Fibroblast of the aortic adventitia (primary cell): ENCODE measurements at regions not wholly inside any gene's neighbourhood (a gene's known extent, or its start where the extent isn't known, plus 50 kb on each side); places are given as distances from the start of the nearest gene placed in this dataset.

Source experiments
- DNase-seq: peaks from one replicate; pipeline ENCODE4 v3.0.0-alpha.2; 2010; ENCODE audit warnings: low read depth
- H3K4me3 ChIP-seq: 2 replicates; pipeline ENCODE4 v1.5.1; 2011; ENCODE audit warnings: low read depth, mild to moderate bottlenecking, control low read depth, low read length, moderate library complexity
- TF ChIP-seq, protein P1 (sequence below): IDR thresholded peaks from 2 replicates; pipeline ENCODE4 v1.5.1; 2011; ENCODE audit warnings: mild to moderate bottlenecking, low read length, control low read depth, inconsistent platforms; ENCODE audit not compliant: insufficient read depth

DNA sequence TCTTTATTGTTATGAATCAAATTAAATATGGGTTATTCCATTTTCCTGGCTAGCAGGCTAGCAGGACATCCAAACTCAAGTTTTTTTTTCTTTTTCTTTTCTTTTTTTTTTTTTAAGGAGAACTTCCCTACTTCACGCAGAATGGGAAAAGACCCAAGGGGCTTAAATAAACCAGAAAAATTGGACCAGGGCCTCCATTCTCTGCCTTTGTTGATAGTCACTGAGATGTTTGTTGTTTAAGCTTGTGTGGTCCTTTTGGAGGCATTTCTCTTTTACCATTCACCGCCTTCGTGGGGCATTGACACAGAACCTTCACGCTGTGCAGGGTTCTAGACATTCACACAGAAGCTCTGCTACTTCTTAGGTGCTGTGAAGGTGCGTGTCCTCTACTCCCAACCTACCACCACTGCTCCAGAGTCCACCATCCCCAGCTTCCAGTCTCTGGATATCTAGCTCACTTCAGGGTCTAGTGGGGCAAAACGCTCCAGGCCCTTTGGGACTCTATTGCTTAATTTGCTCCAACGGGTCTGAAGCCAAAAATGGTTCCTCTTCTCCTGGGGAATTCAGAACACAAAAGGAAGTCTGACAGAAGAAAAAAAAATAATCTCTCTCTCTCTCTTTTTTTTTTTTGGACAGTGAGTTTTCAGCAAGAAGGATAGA lies 301.3 kb downstream of the AEBP2 start:
- DNase-seq = no peak
- H3K4me3 ChIP-seq = no peak overlapping the region
- TF ChIP-seq, protein P1, sequence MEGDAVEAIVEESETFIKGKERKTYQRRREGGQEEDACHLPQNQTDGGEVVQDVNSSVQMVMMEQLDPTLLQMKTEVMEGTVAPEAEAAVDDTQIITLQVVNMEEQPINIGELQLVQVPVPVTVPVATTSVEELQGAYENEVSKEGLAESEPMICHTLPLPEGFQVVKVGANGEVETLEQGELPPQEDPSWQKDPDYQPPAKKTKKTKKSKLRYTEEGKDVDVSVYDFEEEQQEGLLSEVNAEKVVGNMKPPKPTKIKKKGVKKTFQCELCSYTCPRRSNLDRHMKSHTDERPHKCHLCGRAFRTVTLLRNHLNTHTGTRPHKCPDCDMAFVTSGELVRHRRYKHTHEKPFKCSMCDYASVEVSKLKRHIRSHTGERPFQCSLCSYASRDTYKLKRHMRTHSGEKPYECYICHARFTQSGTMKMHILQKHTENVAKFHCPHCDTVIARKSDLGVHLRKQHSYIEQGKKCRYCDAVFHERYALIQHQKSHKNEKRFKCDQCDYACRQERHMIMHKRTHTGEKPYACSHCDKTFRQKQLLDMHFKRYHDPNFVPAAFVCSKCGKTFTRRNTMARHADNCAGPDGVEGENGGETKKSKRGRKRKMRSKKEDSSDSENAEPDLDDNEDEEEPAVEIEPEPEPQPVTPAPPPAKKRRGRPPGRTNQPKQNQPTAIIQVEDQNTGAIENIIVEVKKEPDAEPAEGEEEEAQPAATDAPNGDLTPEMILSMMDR = no peak

DNA sequence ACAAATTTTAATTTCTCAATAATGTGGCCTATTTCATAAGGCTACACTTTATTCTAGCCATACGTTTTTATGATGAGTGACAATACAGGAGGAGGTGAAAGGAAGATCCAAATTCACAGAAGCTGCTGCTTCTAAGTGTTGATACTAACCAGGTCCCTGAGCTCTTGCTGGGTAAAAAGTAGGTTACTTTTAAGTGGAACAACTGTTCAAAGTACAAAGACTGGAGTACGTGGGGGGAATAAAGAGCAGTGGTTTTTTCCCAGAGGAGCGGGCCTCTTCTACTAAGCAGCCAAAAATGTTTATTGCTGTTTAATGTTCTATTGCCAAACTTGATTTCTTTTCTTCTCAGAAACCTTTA lies 301.8 kb downstream of the AEBP2 start:
- DNase-seq = no peak
- H3K4me3 ChIP-seq = no peak overlapping the region
- TF ChIP-seq, protein P1 = no peak

DNA sequence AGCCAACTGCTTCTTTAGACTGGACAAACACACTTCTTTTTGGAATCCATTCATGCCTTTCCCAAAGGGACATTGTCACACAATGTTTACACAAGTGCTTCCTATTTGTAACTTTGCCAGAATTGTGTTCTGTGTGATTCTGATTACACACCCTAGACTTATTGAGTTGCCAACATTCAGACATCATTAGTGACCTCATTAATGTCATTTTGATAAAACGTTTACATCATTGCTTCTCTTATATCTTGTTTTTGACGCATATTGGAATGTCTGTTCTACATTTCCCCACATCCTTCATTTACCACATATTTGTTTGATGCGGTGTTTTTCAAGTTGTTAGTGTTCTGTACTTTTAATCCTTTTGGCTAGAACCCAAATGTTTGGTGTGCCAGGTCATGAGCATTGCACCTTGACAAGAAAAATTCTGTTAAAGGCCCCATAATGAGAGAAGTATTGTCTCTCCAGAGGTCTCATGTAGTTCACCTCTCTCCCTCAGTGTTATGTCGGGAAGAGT lies 305.5 kb downstream of the AEBP2 start:
- peak; percentile 86 for DNase-seq
- H3K4me3 ChIP-seq = no peak overlapping the region
- TF ChIP-seq, protein P1 = no peak

DNA sequence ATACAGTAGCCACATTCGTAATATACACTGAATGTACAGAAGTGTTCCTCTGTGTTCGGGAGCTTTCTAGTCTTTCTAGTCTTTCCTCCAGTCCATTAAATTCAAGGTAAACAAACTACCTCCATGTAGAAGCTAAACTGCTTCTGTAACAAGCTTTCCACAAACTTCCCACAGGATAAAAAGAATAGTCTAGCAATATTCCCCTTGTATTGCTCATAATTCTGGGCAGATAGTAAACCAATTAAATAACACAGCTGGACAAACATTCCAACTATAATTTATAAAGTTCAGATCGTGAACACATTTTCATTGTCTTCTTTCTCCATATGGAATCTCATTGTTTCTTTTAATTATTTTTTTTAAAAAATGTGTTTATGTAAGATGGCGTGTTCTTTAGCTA lies 307.2 kb downstream of the AEBP2 start:
- TF ChIP-seq, protein P1 = no peak
- no peak overlapping the region for H3K4me3 ChIP-seq
- DNase-seq = no peak

DNA sequence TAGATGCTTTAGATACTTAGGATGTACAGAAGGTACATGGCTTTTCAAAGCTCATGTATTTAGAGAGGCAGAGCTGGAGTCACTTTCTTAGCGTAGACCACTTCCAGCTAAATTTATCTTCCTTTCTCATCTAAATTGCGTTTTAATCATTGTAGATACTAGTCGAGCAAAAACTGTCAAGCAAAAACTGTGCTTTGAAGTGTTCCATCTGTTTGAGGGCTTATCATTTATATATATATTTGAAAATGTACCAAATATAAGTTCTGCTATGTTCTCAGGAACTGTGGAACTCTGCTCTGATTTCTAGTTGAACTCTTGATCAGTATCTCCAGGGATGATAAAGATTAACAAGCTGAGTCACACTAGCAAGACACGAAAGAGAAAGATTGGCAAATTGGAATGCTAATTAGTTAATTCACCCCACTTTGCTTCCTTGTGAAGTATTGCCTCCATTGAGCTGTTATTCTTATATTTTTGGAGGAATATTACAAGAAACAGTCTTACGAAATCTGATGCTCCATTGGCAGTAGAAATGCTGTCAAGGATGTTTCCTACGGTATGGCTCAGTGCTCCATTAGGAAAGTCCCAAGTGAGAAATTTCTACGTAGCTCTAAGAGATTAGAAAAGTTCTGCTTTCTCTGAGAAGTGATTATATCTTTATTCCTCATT lies 310.7 kb downstream of the AEBP2 start:
- TF ChIP-seq, protein P1 = no peak
- H3K4me3 ChIP-seq = no peak overlapping the region
- DNase-seq = peak; percentile 52

DNA sequence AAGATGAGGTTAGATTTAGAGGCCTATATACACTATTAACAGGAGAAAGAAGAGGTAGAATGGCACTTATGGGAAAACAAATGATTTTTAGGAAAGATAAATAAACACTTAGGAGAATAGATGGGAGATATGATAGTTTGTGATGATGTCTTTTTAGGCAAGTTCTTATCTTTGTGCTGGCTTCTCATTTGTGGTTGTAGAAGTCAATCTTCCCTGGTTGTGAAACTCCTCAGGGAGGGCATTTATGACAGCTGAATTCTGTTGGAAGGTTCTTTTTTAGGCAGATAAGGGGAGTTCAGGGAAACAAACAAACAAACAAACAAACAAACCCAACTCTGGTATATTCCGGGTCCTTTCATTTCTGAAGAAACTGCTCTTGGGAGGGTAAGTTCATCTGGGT lies 311.8 kb downstream of the AEBP2 start:
- TF ChIP-seq, protein P1 = no peak
- no peak overlapping the region for H3K4me3 ChIP-seq
- no peak for DNase-seq

DNA sequence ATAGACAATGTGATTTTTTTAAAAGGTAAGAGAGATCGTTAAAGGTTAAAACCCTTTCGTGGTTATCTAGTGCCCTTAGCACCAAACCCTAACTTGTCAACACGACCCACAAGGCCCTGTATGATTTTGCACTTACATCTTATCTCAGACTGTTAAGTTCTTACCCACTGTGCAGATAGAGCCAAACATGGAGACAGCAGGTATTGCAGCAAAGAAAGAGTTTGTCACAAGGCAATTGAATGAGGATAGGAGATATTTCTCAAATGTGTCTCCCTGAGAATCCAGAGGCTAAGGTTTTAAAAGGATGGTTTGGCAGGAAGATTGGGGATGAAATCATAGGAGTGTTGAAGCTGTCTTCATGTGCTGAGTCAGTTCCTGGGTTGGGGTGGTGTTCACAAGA lies 313.4 kb downstream of the AEBP2 start:
- DNase-seq = no peak
- no peak overlapping the region for H3K4me3 ChIP-seq
- TF ChIP-seq, protein P1 = no peak
